ENCODE measurements at regions not wholly inside any gene's neighbourhood (a gene's known extent, or its start where the extent isn't known, plus 50 kb on each side); places are given as distances from the start of the nearest gene placed in this dataset.

DNA sequence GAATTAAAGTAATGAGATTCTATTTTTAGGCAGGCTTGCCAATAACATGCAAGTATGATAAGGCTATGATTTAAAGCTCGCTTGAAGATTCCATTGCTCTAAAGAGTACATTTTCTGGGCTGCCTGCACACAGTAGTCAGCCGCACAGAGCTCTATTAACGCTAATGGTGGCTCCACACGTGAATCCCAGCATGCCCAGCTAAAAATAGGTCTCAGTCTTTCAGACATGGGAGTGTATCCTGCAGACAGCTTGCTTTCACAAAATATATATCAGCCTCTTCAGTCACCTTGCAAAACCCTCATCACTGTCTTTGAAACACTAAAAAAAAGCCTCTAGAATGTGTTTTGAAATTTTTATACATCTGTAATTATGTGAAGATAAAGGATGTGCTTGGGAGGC, 418.1 kb downstream of the MTX2 start:
- H3K27me3 Mint-ChIP-seq: peaks cover 5 to 45% of the 10 kb centered on the region in 2 donors
- H3K4me3 Mint-ChIP-seq: no peak overlapping the region
- no peaks in the 10 kb centered on the region for H3K4me1 Mint-ChIP-seq
- H3K36me3 ChIP-seq (ENCODE audit: insufficient read depth, low read length): no peaks in the 10 kb centered on the region
- H3K27me3 ChIP-seq (ENCODE audit: insufficient read depth, low read length, poor library complexity, severe bottlenecking): no peaks in the 10 kb centered on the region
- no peaks in the 10 kb centered on the region for H3K36me3 Mint-ChIP-seq
- H3K4me1 ChIP-seq (ENCODE audit: insufficient read depth, low read length): no peaks in the 10 kb centered on the region
- H3K27ac ChIP-seq (ENCODE audit: low read depth, low read length): no peak overlapping the region
- no peak for DNase-seq
- no peak overlapping the region for H3K27ac Mint-ChIP-seq
- ChIA-PET CTCF (interaction anchor here (1.8 kb wide), 1 partner anchor 11 kb away, joined by 5 read pairs; no protein-coding TSS in a partner anchor), POLR2A (no interaction called here)
- H3K9me3 Mint-ChIP-seq: no peaks in the 10 kb centered on the region
- H3K9me3 ChIP-seq (ENCODE audit: low read length): no peaks in the 10 kb centered on the region
- no peak overlapping the region for H3K4me3 ChIP-seq (ENCODE audit: low read length)

DNA sequence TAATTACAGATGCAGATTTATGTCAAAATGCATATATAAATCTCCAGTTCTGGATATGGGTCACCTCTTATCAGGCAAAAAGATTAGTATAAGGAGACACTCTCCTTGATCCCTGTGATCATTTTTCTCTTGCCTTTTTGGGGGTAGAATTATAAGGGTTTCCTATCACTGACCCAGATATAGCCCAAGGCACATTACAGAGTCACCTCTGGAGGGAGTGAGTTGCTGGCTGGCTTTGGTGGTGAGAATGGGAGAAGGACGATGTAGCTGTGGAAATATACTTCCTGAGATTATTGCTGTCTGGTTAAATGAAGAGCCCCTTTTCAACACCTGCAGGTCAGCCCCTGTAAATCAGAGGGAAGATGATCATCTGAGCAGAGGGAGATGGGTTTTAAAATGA, 418.7 kb downstream of the MTX2 start:
- no peaks in the 10 kb centered on the region for H3K27me3 ChIP-seq (ENCODE audit: insufficient read depth, low read length, poor library complexity, severe bottlenecking)
- no peaks in the 10 kb centered on the region for H3K9me3 ChIP-seq (ENCODE audit: low read length)
- no peaks in the 10 kb centered on the region for H3K36me3 ChIP-seq (ENCODE audit: insufficient read depth, low read length)
- Mint-ChIP-seq H3K4me3 (no peak overlapping the region), H3K36me3 (no peaks in the 10 kb centered on the region), H3K9me3 (no peaks in the 10 kb centered on the region), H3K27me3 (peaks cover 0 to 46% of the 10 kb centered on the region in 2 donors), H3K4me1 (no peaks in the 10 kb centered on the region), H3K27ac (no peak overlapping the region)
- no peak overlapping the region for H3K4me3 ChIP-seq (ENCODE audit: low read length)
- no peaks in the 10 kb centered on the region for H3K4me1 ChIP-seq (ENCODE audit: insufficient read depth, low read length)
- POLR2A ChIA-PET: no interaction called here
- no peak overlapping the region for H3K27ac ChIP-seq (ENCODE audit: low read depth, low read length)
- DNase-seq: no peak
- CTCF ChIA-PET: interaction anchor here (1.0 to 1.8 kb wide), 2 partner anchors 12 to 461 kb away, joined by 4 to 5 read pairs; no protein-coding TSS in a partner anchor

DNA sequence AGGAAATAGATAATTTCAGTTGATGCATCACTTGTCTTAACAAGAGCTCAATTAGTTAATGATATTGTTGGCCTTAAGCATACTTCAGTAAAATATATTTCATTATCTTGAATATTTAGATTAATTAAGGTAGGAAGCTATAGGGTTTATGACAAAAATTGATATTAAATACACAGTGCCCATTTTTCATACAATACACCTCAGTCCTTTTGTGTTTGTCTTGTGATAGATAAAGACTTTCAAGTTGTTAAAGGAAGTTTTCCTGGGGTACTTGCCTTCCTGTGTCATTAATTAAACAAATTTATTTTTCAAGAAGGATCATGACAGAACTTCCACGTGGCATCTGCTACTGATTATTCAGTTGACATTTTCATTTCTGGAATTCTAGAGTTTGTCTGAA, 420.5 kb downstream of the MTX2 start:
- DNase-seq: no peak
- H3K27me3 ChIP-seq (ENCODE audit: insufficient read depth, low read length, poor library complexity, severe bottlenecking): no peaks in the 10 kb centered on the region
- H3K27me3 Mint-ChIP-seq: peaks cover 2 to 53% of the 10 kb centered on the region in 2 donors
- H3K27ac ChIP-seq (ENCODE audit: low read depth, low read length): no peak overlapping the region
- no peaks in the 10 kb centered on the region for H3K36me3 ChIP-seq (ENCODE audit: insufficient read depth, low read length)
- POLR2A ChIA-PET: no interaction called here
- H3K4me1 ChIP-seq (ENCODE audit: insufficient read depth, low read length): no peaks in the 10 kb centered on the region
- no peaks in the 10 kb centered on the region for H3K9me3 ChIP-seq (ENCODE audit: low read length)
- no peak overlapping the region for H3K4me3 ChIP-seq (ENCODE audit: low read length)
- no peak overlapping the region for H3K4me3 Mint-ChIP-seq
- H3K9me3 Mint-ChIP-seq: no peaks in the 10 kb centered on the region
- H3K4me1 Mint-ChIP-seq: no peaks in the 10 kb centered on the region
- no peaks in the 10 kb centered on the region for H3K36me3 Mint-ChIP-seq
- CTCF ChIA-PET: no interaction called here
- no peak overlapping the region for H3K27ac Mint-ChIP-seq

DNA sequence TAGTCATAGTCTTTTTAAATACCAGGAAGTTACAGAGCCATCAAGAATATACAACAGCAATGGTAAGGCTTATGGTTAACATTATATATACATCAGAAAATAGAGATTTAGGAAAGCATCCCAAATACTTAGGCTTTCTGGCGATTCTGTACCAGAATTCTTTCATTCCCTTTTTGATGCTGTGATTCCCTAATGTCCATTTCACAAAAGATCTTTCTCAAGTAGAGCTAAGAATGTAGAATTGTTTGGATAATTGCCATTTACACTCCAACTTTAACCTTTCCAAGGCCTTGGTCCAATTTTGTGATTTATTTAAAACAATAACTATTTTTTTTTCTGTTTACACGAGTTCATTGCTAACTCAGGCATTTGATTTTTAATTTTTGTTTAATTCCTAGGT, 422.2 kb downstream of the MTX2 start:
- Histone ChIP-seq H3K27ac (ENCODE audit: low read depth, low read length) (no peak overlapping the region), H3K4me1 (ENCODE audit: insufficient read depth, low read length) (no peaks in the 10 kb centered on the region), H3K36me3 (ENCODE audit: insufficient read depth, low read length) (no peaks in the 10 kb centered on the region), H3K9me3 (ENCODE audit: low read length) (no peaks in the 10 kb centered on the region), H3K27me3 (ENCODE audit: insufficient read depth, low read length, poor library complexity, severe bottlenecking) (no peaks in the 10 kb centered on the region), H3K4me3 (ENCODE audit: low read length) (no peak overlapping the region)
- no peak for DNase-seq
- ChIA-PET CTCF (no interaction called here), POLR2A (no interaction called here)
- Mint-ChIP-seq H3K9me3 (no peaks in the 10 kb centered on the region), H3K27ac (no peak overlapping the region), H3K27me3 (peaks cover 2 to 45% of the 10 kb centered on the region in 2 donors), H3K4me1 (no peaks in the 10 kb centered on the region), H3K36me3 (no peaks in the 10 kb centered on the region), H3K4me3 (no peak overlapping the region)

GRCh38 chr2:176692533-176692932, 423.3 kb downstream of the MTX2 start:
- H3K36me3 Mint-ChIP-seq: no peaks in the 10 kb centered on the region
- H3K27ac Mint-ChIP-seq: no peak overlapping the region
- no peaks in the 10 kb centered on the region for H3K4me1 Mint-ChIP-seq
- Histone ChIP-seq H3K9me3 (ENCODE audit: low read length) (no peaks in the 10 kb centered on the region), H3K27ac (ENCODE audit: low read depth, low read length) (no peak overlapping the region), H3K4me3 (ENCODE audit: low read length) (no peak overlapping the region), H3K27me3 (ENCODE audit: insufficient read depth, low read length, poor library complexity, severe bottlenecking) (no peaks in the 10 kb centered on the region), H3K4me1 (ENCODE audit: insufficient read depth, low read length) (no peaks in the 10 kb centered on the region), H3K36me3 (ENCODE audit: insufficient read depth, low read length) (no peaks in the 10 kb centered on the region)
- POLR2A ChIA-PET: no interaction called here
- H3K27me3 Mint-ChIP-seq: peaks cover 2 to 49% of the 10 kb centered on the region in 2 donors
- CTCF ChIA-PET: no interaction called here
- H3K4me3 Mint-ChIP-seq: no peak overlapping the region
- no peak for DNase-seq
- no peaks in the 10 kb centered on the region for H3K9me3 Mint-ChIP-seq

- Mint-ChIP-seq H3K27me3 (peaks cover 0 to 44% of the 10 kb centered on the region in 2 donors), H3K9me3 (no peaks in the 10 kb centered on the region), H3K4me3 (no peak overlapping the region), H3K36me3 (no peaks in the 10 kb centered on the region), H3K4me1 (no peaks in the 10 kb centered on the region), H3K27ac (no peak overlapping the region)
- Histone ChIP-seq H3K9me3 (ENCODE audit: low read length) (no peaks in the 10 kb centered on the region), H3K27me3 (ENCODE audit: insufficient read depth, low read length, poor library complexity, severe bottlenecking) (no peaks in the 10 kb centered on the region), H3K4me1 (ENCODE audit: insufficient read depth, low read length) (no peaks in the 10 kb centered on the region), H3K4me3 (ENCODE audit: low read length) (no peak overlapping the region), H3K27ac (ENCODE audit: low read depth, low read length) (no peak overlapping the region), H3K36me3 (ENCODE audit: insufficient read depth, low read length) (no peaks in the 10 kb centered on the region)
- CTCF ChIA-PET: no interaction called here
- DNase-seq: no peak
- POLR2A ChIA-PET: no interaction called here
These were observed 429.9 kb downstream of the MTX2 start for GRCh38 chr2:176699098-176699497.

GRCh38 chr2:176699644-176700043, 430.4 kb downstream of the MTX2 start:
- H3K36me3 Mint-ChIP-seq: no peaks in the 10 kb centered on the region
- POLR2A ChIA-PET: no interaction called here
- H3K4me3 ChIP-seq (ENCODE audit: low read length): no peak overlapping the region
- H3K36me3 ChIP-seq (ENCODE audit: insufficient read depth, low read length): no peaks in the 10 kb centered on the region
- CTCF ChIA-PET: no interaction called here
- no peaks in the 10 kb centered on the region for H3K4me1 ChIP-seq (ENCODE audit: insufficient read depth, low read length)
- H3K4me1 Mint-ChIP-seq: no peaks in the 10 kb centered on the region
- peaks cover 2 to 42% of the 10 kb centered on the region in 2 donors for H3K27me3 Mint-ChIP-seq
- no peaks in the 10 kb centered on the region for H3K27me3 ChIP-seq (ENCODE audit: insufficient read depth, low read length, poor library complexity, severe bottlenecking)
- H3K9me3 ChIP-seq (ENCODE audit: low read length): no peaks in the 10 kb centered on the region
- H3K27ac ChIP-seq (ENCODE audit: low read depth, low read length): no peak overlapping the region
- no peak for DNase-seq
- H3K27ac Mint-ChIP-seq: no peak overlapping the region
- no peaks in the 10 kb centered on the region for H3K9me3 Mint-ChIP-seq
- H3K4me3 Mint-ChIP-seq: no peak overlapping the region

DNA sequence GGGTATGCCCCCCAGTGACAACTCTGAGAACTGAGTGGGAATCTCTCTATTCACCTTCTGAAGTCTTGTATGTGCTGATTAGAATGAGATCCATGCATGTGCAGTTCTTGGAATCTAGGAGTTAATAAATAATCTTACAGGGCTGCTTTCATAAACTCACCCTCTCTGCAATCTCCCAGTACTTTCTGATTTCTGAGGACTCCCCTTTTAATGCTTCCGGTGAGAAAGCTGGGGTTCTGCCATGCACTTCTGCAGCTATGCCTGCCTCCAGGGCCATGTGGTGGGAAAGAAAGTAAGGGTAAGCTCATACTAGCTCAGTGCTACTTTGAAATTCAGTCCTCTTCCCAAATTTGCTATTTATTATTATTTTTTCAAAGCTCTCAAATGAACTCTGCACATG, 432.9 kb downstream of the MTX2 start:
- POLR2A ChIA-PET: no interaction called here
- Histone ChIP-seq H3K36me3 (ENCODE audit: insufficient read depth, low read length) (no peaks in the 10 kb centered on the region), H3K27ac (ENCODE audit: low read depth, low read length) (no peak overlapping the region), H3K4me3 (ENCODE audit: low read length) (no peak overlapping the region), H3K27me3 (ENCODE audit: insufficient read depth, low read length, poor library complexity, severe bottlenecking) (no peaks in the 10 kb centered on the region), H3K9me3 (ENCODE audit: low read length) (no peaks in the 10 kb centered on the region), H3K4me1 (ENCODE audit: insufficient read depth, low read length) (no peaks in the 10 kb centered on the region)
- no peak for DNase-seq
- H3K4me3 Mint-ChIP-seq: no peak overlapping the region
- peaks cover 2 to 43% of the 10 kb centered on the region in 2 donors for H3K27me3 Mint-ChIP-seq
- no peaks in the 10 kb centered on the region for H3K9me3 Mint-ChIP-seq
- no peak overlapping the region for H3K27ac Mint-ChIP-seq
- CTCF ChIA-PET: no interaction called here
- H3K36me3 Mint-ChIP-seq: no peaks in the 10 kb centered on the region
- H3K4me1 Mint-ChIP-seq: no peaks in the 10 kb centered on the region

DNA sequence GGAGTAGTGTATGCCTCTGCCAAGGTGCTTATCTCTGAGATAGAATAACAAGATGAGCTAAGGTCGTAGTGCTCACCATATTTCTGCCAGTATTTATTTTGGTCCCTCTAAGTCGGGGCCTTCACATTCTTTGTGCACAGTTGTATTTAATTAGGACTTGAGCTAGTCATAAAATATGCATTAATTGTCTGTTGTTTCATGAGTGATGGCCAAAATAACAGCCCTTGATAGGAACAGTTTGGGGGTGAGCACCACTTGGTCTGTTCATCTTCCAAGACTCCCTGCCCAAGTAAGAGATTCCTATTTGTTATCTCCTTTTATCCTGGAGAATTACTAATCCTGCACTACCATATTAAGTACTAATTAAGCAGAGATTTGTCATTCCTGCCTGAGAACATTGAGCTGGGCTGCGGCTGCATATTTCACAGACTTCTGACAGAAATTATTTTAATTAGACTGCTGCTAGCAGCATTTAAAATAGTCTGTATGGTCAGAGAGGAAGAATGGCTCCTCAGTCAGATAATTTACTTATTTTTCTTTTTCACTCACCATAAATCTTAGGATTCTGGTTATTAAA, 435.1 kb downstream of the MTX2 start:
- Mint-ChIP-seq H3K36me3 (no peaks in the 10 kb centered on the region), H3K4me3 (no peak overlapping the region), H3K27me3 (peaks cover 10 to 46% of the 10 kb centered on the region in 2 donors), H3K9me3 (no peaks in the 10 kb centered on the region), H3K4me1 (no peaks in the 10 kb centered on the region), H3K27ac (no peak overlapping the region)
- ChIA-PET POLR2A (no interaction called here), CTCF (interaction anchor here (1.1 kb wide), 1 partner anchor 14 kb away, joined by 3 read pairs; no protein-coding TSS in a partner anchor)
- H3K9me3 ChIP-seq (ENCODE audit: low read length): no peaks in the 10 kb centered on the region
- no peaks in the 10 kb centered on the region for H3K27me3 ChIP-seq (ENCODE audit: insufficient read depth, low read length, poor library complexity, severe bottlenecking)
- no peaks in the 10 kb centered on the region for H3K36me3 ChIP-seq (ENCODE audit: insufficient read depth, low read length)
- no peaks in the 10 kb centered on the region for H3K4me1 ChIP-seq (ENCODE audit: insufficient read depth, low read length)
- no peak overlapping the region for H3K27ac ChIP-seq (ENCODE audit: low read depth, low read length)
- DNase-seq: no peak
- no peak overlapping the region for H3K4me3 ChIP-seq (ENCODE audit: low read length)
